ENCODE measurements at regions not wholly inside any gene's neighbourhood (a gene's known extent, or its start where the extent isn't known, plus 50 kb on each side); places are given as distances from the start of the nearest gene placed in this dataset.

- no peak for TF ChIP-seq CTCF (IDR thresholded peaks at IDR 0.05; ENCODE audit: low read depth, low read length)
- no peaks in the 10 kb centered on the region for H3K36me3 ChIP-seq
- no peak overlapping the region for H3K4me3 ChIP-seq (ENCODE audit: low read depth, low read length)
- H3K9me3 ChIP-seq (ENCODE audit: severe bottlenecking), result no peaks in the 10 kb centered on the region
- DNase-seq, result no peak
- no peaks in the 10 kb centered on the region for H3K27me3 ChIP-seq (ENCODE audit: insufficient read depth, low read depth, severe bottlenecking)
- H3K27ac ChIP-seq, result no peak overlapping the region
Observed at GRCh38 chr5:88553136-88553875, 284.7 kb upstream of the TMEM161B start.

GRCh38 chr5:88552426-88552825 lies 283.8 kb upstream of the TMEM161B start:
- Histone ChIP-seq H3K27me3 (ENCODE audit: insufficient read depth, low read depth, severe bottlenecking) (no peaks in the 10 kb centered on the region), H3K36me3 (no peaks in the 10 kb centered on the region), H3K27ac (no peak overlapping the region), H3K4me3 (ENCODE audit: low read depth, low read length) (no peak overlapping the region), H3K9me3 (ENCODE audit: severe bottlenecking) (no peaks in the 10 kb centered on the region)
- no peak for TF ChIP-seq CTCF (IDR thresholded peaks at IDR 0.05; ENCODE audit: low read depth, low read length)
- DNase-seq, result no peak

GRCh38 chr5:88551724-88552345 lies 283.2 kb upstream of the TMEM161B start:
- no peak overlapping the region for H3K27ac ChIP-seq
- no peak for DNase-seq
- H3K4me3 ChIP-seq (ENCODE audit: low read depth, low read length), result no peak overlapping the region
- no peaks in the 10 kb centered on the region for H3K9me3 ChIP-seq (ENCODE audit: severe bottlenecking)
- H3K27me3 ChIP-seq (ENCODE audit: insufficient read depth, low read depth, severe bottlenecking), result no peaks in the 10 kb centered on the region
- TF ChIP-seq CTCF (IDR thresholded peaks at IDR 0.05; ENCODE audit: low read depth, low read length), result no peak
- no peaks in the 10 kb centered on the region for H3K36me3 ChIP-seq

- H3K27ac ChIP-seq, result no peak overlapping the region
- no peaks in the 10 kb centered on the region for H3K9me3 ChIP-seq (ENCODE audit: severe bottlenecking)
- no peak for TF ChIP-seq CTCF (IDR thresholded peaks at IDR 0.05; ENCODE audit: low read depth, low read length)
- no peaks in the 10 kb centered on the region for H3K27me3 ChIP-seq (ENCODE audit: insufficient read depth, low read depth, severe bottlenecking)
- H3K4me3 ChIP-seq (ENCODE audit: low read depth, low read length), result no peak overlapping the region
- H3K36me3 ChIP-seq, result no peaks in the 10 kb centered on the region
- no peak for DNase-seq
Observed at GRCh38 chr5:88550736-88551135, 282.1 kb upstream of the TMEM161B start.

- Histone ChIP-seq H3K27ac (no peak overlapping the region), H3K36me3 (no peaks in the 10 kb centered on the region), H3K4me3 (ENCODE audit: low read depth, low read length) (no peak overlapping the region), H3K27me3 (ENCODE audit: insufficient read depth, low read depth, severe bottlenecking) (no peaks in the 10 kb centered on the region), H3K9me3 (ENCODE audit: severe bottlenecking) (no peaks in the 10 kb centered on the region)
- DNase-seq, result no peak
- TF ChIP-seq CTCF (IDR thresholded peaks at IDR 0.05; ENCODE audit: low read depth, low read length), result no peak
Observed at GRCh38 chr5:88548136-88548805, 279.6 kb upstream of the TMEM161B start.
